NCI-H1417 (cell line): ENCODE measurements at regions not wholly inside any gene's neighbourhood (a gene's known extent, or its start where the extent isn't known, plus 50 kb on each side); places are given as distances from the start of the nearest gene placed in this dataset.

Experiments used
- DNase-seq, 3 experiments: peaks; one replicate each; lab custom pipeline; 2025; lab: John Stamatoyannopoulos, UW

- peak in 2 of 3 experiments; percentile 28 to 71 for DNase-seq
Observed at GRCh38 chr2:103959174-103960128, 894.5 kb upstream of the POU3F3 start.

- no peak for DNase-seq
Observed at GRCh38 chr2:103960129-103960513, 893.8 kb upstream of the POU3F3 start.

GRCh38 chr2:103960951-103961350, 893.0 kb upstream of the POU3F3 start:
- DNase-seq, result peak in 1 of 3 experiments; percentile 7

GRCh38 chr2:103961862-103962261, 892.1 kb upstream of the POU3F3 start:
- DNase-seq, result no peak

- DNase-seq, result no peak
Observed at GRCh38 chr2:103962670-103963069, 891.2 kb upstream of the POU3F3 start.

GRCh38 chr2:103963146-103963725, 890.7 kb upstream of the POU3F3 start:
- DNase-seq, result no peak

- no peak for DNase-seq
Observed at GRCh38 chr2:103977241-103977640, 876.7 kb upstream of the POU3F3 start.

GRCh38 chr2:103977668-103978067, 876.2 kb upstream of the POU3F3 start:
- DNase-seq, result no peak

- DNase-seq, result no peak
Observed at GRCh38 chr2:103980401-103980800, 873.5 kb upstream of the POU3F3 start.

GRCh38 chr2:103982691-103983090, 871.2 kb upstream of the POU3F3 start:
- DNase-seq, result no peak

- DNase-seq, result no peak
Observed at GRCh38 chr2:103986001-103986400, 867.9 kb upstream of the POU3F3 start.

- no peak for DNase-seq
Observed at GRCh38 chr2:103991591-103991990, 862.3 kb upstream of the POU3F3 start.

- no peak for DNase-seq
Observed at GRCh38 chr2:104004821-104005220, 849.1 kb upstream of the POU3F3 start.

GRCh38 chr2:104016801-104017200, 837.1 kb upstream of the POU3F3 start:
- DNase-seq, result no peak

- DNase-seq, result no peak
Observed at GRCh38 chr2:104023306-104023705, 830.6 kb upstream of the POU3F3 start.

GRCh38 chr2:104023765-104024164, 830.1 kb upstream of the POU3F3 start:
- no peak for DNase-seq

GRCh38 chr2:104025295-104025694, 828.6 kb upstream of the POU3F3 start:
- DNase-seq, result no peak

- DNase-seq, result no peak
Observed at GRCh38 chr2:104026725-104027124, 827.2 kb upstream of the POU3F3 start.

- DNase-seq, result no peak
Observed at GRCh38 chr2:104027321-104027720, 826.6 kb upstream of the POU3F3 start.

- peak in 1 of 3 experiments; percentile 40 for DNase-seq
Observed at GRCh38 chr2:104028061-104028460, 825.9 kb upstream of the POU3F3 start.

- DNase-seq, result peak in 2 of 3 experiments; percentile 11 to 67
Observed at GRCh38 chr2:104033399-104033798, 820.5 kb upstream of the POU3F3 start.

GRCh38 chr2:104040771-104041170, 813.1 kb upstream of the POU3F3 start:
- no peak for DNase-seq

- no peak for DNase-seq
Observed at GRCh38 chr2:104041351-104041750, 812.6 kb upstream of the POU3F3 start.
